ENCODE measurements at regions not wholly inside any gene's neighbourhood (a gene's known extent, or its start where the extent isn't known, plus 50 kb on each side); places are given as distances from the start of the nearest gene placed in this dataset.
"Not testable (repeated sequence)": the region's sequence is repeated elsewhere in the genome, so short reads cannot be mapped to it uniquely, and the experiment has no call there.

- ChIA-PET POLR2A (no interaction called here), CTCF (no interaction called here)
- DNase-seq (ENCODE audit: low spot score) (no peak), ATAC-seq (no peak)
- peaks cover 34% of the 10 kb centered on the region for H3K9me3 Mint-ChIP-seq
- H3K4me3 Mint-ChIP-seq: no peak overlapping the region
- H3K4me1 Mint-ChIP-seq: no peaks in the 10 kb centered on the region
- H3K27me3 Mint-ChIP-seq (ENCODE audit: low read depth): no peaks in the 10 kb centered on the region; the same call in 1 of the 2 replicates
- no peak overlapping the region for H3K27ac Mint-ChIP-seq
- H3K36me3 Mint-ChIP-seq: peaks cover 3% of the 10 kb centered on the region; the same call in 1 of the 2 replicates
- TF ChIP-seq ZNF232 (CRISPR knock-in tag; IDR thresholded peaks at IDR 0.05) (no peak), SMAD3 (CRISPR knock-in tag; IDR thresholded peaks at IDR 0.05; ENCODE audit: borderline replicate concordance) (no peak), CBFB (CRISPR knock-in tag; IDR thresholded peaks at IDR 0.05; ENCODE audit: low read depth) (no peak), ZNF263 (CRISPR knock-in tag; IDR thresholded peaks at IDR 0.05; ENCODE audit: low read depth) (no peak), FOXP1 (CRISPR knock-in tag; IDR thresholded peaks at IDR 0.05; ENCODE audit: borderline replicate concordance) (no peak), ZNF396 (CRISPR knock-in tag; IDR thresholded peaks at IDR 0.05; ENCODE audit: borderline replicate concordance) (no peak), GABPB1 (CRISPR knock-in tag; IDR thresholded peaks at IDR 0.05) (no peak), ZNF671 (CRISPR knock-in tag; IDR thresholded peaks at IDR 0.05) (no peak), MYBL2 (CRISPR knock-in tag; IDR thresholded peaks at IDR 0.05) (no peak), ZNF532 (CRISPR knock-in tag; IDR thresholded peaks at IDR 0.05; ENCODE audit: borderline replicate concordance) (no peak)
- TF ChIP-seq, protein P1, sequence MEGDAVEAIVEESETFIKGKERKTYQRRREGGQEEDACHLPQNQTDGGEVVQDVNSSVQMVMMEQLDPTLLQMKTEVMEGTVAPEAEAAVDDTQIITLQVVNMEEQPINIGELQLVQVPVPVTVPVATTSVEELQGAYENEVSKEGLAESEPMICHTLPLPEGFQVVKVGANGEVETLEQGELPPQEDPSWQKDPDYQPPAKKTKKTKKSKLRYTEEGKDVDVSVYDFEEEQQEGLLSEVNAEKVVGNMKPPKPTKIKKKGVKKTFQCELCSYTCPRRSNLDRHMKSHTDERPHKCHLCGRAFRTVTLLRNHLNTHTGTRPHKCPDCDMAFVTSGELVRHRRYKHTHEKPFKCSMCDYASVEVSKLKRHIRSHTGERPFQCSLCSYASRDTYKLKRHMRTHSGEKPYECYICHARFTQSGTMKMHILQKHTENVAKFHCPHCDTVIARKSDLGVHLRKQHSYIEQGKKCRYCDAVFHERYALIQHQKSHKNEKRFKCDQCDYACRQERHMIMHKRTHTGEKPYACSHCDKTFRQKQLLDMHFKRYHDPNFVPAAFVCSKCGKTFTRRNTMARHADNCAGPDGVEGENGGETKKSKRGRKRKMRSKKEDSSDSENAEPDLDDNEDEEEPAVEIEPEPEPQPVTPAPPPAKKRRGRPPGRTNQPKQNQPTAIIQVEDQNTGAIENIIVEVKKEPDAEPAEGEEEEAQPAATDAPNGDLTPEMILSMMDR (IDR thresholded peaks at IDR 0.05): no peak
- TF ChIP-seq, protein P2, sequence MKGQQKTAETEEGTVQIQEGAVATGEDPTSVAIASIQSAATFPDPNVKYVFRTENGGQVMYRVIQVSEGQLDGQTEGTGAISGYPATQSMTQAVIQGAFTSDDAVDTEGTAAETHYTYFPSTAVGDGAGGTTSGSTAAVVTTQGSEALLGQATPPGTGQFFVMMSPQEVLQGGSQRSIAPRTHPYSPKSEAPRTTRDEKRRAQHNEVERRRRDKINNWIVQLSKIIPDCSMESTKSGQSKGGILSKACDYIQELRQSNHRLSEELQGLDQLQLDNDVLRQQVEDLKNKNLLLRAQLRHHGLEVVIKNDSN (CRISPR knock-in tag; IDR thresholded peaks at IDR 0.05): no peak
- TF ChIP-seq, protein P3, sequence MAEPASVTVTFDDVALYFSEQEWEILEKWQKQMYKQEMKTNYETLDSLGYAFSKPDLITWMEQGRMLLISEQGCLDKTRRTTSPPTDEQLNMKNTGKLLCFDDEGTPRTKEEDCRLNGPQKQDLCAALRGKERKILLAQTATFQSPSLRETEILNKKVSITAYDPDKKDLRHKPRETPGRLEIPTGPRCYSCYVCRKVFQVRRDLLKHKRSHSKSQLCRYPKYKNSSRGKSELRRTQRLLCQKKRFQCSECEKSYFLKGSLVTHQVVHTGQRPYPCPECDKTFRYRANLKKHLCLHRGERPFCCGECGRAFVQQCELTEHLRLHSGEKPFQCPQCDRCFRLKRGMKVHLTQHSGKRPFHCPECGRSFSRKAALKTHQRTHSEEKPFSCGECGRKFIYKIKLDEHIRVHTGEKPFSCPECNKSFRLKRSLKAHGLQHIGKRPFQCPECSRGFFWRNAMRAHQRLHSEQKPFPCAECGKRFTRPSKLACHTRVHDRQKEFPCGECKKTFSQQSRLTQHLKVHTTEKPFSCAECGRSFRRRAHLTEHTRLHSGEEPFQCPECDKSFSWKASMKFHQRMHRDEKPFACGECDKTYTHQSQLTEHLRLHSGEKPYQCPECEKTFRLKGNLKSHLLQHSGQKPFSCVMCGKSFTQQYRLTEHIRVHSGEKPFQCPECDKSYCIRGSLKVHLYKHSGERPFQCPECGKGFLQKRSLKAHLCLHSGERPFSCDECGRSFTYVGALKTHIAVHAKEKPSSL (CRISPR knock-in tag; conservative IDR thresholded peaks at IDR 0.05): no peak
- TF ChIP-seq, protein P4, sequence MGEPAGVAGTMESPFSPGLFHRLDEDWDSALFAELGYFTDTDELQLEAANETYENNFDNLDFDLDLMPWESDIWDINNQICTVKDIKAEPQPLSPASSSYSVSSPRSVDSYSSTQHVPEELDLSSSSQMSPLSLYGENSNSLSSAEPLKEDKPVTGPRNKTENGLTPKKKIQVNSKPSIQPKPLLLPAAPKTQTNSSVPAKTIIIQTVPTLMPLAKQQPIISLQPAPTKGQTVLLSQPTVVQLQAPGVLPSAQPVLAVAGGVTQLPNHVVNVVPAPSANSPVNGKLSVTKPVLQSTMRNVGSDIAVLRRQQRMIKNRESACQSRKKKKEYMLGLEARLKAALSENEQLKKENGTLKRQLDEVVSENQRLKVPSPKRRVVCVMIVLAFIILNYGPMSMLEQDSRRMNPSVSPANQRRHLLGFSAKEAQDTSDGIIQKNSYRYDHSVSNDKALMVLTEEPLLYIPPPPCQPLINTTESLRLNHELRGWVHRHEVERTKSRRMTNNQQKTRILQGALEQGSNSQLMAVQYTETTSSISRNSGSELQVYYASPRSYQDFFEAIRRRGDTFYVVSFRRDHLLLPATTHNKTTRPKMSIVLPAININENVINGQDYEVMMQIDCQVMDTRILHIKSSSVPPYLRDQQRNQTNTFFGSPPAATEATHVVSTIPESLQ (CRISPR knock-in tag; IDR thresholded peaks at IDR 0.05): no peak
- TF ChIP-seq, protein P5, sequence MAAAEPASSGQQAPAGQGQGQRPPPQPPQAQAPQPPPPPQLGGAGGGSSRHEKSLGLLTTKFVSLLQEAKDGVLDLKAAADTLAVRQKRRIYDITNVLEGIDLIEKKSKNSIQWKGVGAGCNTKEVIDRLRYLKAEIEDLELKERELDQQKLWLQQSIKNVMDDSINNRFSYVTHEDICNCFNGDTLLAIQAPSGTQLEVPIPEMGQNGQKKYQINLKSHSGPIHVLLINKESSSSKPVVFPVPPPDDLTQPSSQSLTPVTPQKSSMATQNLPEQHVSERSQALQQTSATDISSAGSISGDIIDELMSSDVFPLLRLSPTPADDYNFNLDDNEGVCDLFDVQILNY (CRISPR knock-in tag; IDR thresholded peaks at IDR 0.05): no peak
Measured at GRCh38 chr4:176622251-176622948, 170.3 kb downstream of the VEGFC start.

GRCh38 chr4:176624983-176625610 is 167.6 kb downstream of the VEGFC start:
- H3K4me1 Mint-ChIP-seq; DNase-seq (ENCODE audit: low spot score); POLR2A ChIA-PET; H3K27me3 Mint-ChIP-seq (ENCODE audit: low read depth); H3K36me3 Mint-ChIP-seq; CTCF ChIA-PET; H3K4me3 Mint-ChIP-seq; ATAC-seq; H3K27ac Mint-ChIP-seq: not testable (repeated sequence)
- H3K9me3 Mint-ChIP-seq: peaks cover 24% of the 10 kb centered on the region
